ENCODE measurements at regions not wholly inside any gene's neighbourhood (a gene's known extent, or its start where the extent isn't known, plus 50 kb on each side); places are given as distances from the start of the nearest gene placed in this dataset.

GRCh38 chr3:63751459-63751858, 67.6 kb upstream of the C3orf49 start:
- Histone ChIP-seq H3K4me1 (ENCODE audit: control insufficient read depth in 4 of 4, insufficient read depth in 4 of 4, low read length in 3 of 4) (no peaks in the 10 kb centered on the region), H3K27me3 (ENCODE audit: control insufficient read depth in 4 of 4, insufficient read depth in 4 of 4, low read length in 3 of 4) (no peaks in the 10 kb centered on the region), H3K36me3 (ENCODE audit: control insufficient read depth in 4 of 4, insufficient read depth in 3 of 4, low read depth in 1 of 4, low read length in 3 of 4) (no peaks in the 10 kb centered on the region), H3K27ac (ENCODE audit: low read depth in 1 of 2, low read length in 2 of 2) (no peak overlapping the region), H3K4me3 (ENCODE audit: low read depth in 1 of 3, low read length in 3 of 3) (no peak overlapping the region), H3K9me3 (ENCODE audit: control insufficient read depth in 4 of 4, low read length in 3 of 4) (no peaks in the 10 kb centered on the region), H3K9ac (ENCODE audit: low read depth in 1 of 2, low read length in 2 of 2) (no peak overlapping the region)
- no peak for DNase-seq (ENCODE audit: low spot score)
- TF ChIP-seq FOXA2 (IDR thresholded peaks at IDR 0.05) (no peak), NR2F2 (IDR thresholded peaks at IDR 0.05) (no peak), HNF4G (IDR thresholded peaks at IDR 0.05) (no peak), ATF3 (IDR thresholded peaks at IDR 0.05) (no peak), REST (IDR thresholded peaks at IDR 0.05) (no peak), RXRA (IDR thresholded peaks at IDR 0.05) (no peak), FOXA1 (IDR thresholded peaks at IDR 0.05) (no peak), ZBTB33 (IDR thresholded peaks at IDR 0.05) (no peak), RAD21 (IDR thresholded peaks at IDR 0.05) (no peak), YY1 (IDR thresholded peaks at IDR 0.05) (no peak), SP1 (IDR thresholded peaks at IDR 0.05) (no peak), TAF1 (conservative IDR thresholded peaks at IDR 0.05) (no peak), MAX (IDR thresholded peaks at IDR 0.05) (no peak), CTCF (IDR thresholded peaks at IDR 0.05; ENCODE audit: low read depth, low read length, missing input control) (no peak), GABPA (IDR thresholded peaks at IDR 0.05 in 1 of 2, conservative IDR thresholded peaks at IDR 0.05 in 1 of 2) (no peak), HNF4A (conservative IDR thresholded peaks at IDR 0.05) (no peak), EGR1 (IDR thresholded peaks at IDR 0.05; ENCODE audit: low read depth in 2 of 2) (no peak)

- H3K4me1 ChIP-seq (ENCODE audit: control insufficient read depth in 4 of 4, insufficient read depth in 4 of 4, low read length in 3 of 4): no peaks in the 10 kb centered on the region
- H3K27ac ChIP-seq (ENCODE audit: low read depth in 1 of 2, low read length in 2 of 2): no peak overlapping the region
- TF ChIP-seq REST (IDR thresholded peaks at IDR 0.05) (peak; percentile 99), HNF4A (conservative IDR thresholded peaks at IDR 0.05) (peak; percentile 45 to 59), EGR1 (IDR thresholded peaks at IDR 0.05; ENCODE audit: low read depth in 2 of 2) (no peak), ZBTB33 (IDR thresholded peaks at IDR 0.05) (no peak), GABPA (IDR thresholded peaks at IDR 0.05 in 1 of 2, conservative IDR thresholded peaks at IDR 0.05 in 1 of 2) (no peak), HNF4G (IDR thresholded peaks at IDR 0.05) (peak; percentile 45)
- 48% methylated on average over 4 of the region's 4 CpGs for WGBS
- no peaks in the 10 kb centered on the region for H3K9me3 ChIP-seq (ENCODE audit: control insufficient read depth in 4 of 4, low read length in 3 of 4)
- H3K9ac ChIP-seq (ENCODE audit: low read depth in 1 of 2, low read length in 2 of 2): no peak overlapping the region
- no peaks in the 10 kb centered on the region for H3K27me3 ChIP-seq (ENCODE audit: control insufficient read depth in 4 of 4, insufficient read depth in 4 of 4, low read length in 3 of 4)
- H3K36me3 ChIP-seq (ENCODE audit: control insufficient read depth in 4 of 4, insufficient read depth in 3 of 4, low read depth in 1 of 4, low read length in 3 of 4): no peaks in the 10 kb centered on the region
- no peak for DNase-seq (ENCODE audit: low spot score)
- no peak overlapping the region for H3K4me3 ChIP-seq (ENCODE audit: low read depth in 1 of 3, low read length in 3 of 3)
These were observed 65.5 kb upstream of the C3orf49 start for GRCh38 chr3:63753567-63753966.
